ENCODE measurements at regions not wholly inside any gene's neighbourhood (a gene's known extent, or its start where the extent isn't known, plus 50 kb on each side); places are given as distances from the start of the nearest gene placed in this dataset.

DNA sequence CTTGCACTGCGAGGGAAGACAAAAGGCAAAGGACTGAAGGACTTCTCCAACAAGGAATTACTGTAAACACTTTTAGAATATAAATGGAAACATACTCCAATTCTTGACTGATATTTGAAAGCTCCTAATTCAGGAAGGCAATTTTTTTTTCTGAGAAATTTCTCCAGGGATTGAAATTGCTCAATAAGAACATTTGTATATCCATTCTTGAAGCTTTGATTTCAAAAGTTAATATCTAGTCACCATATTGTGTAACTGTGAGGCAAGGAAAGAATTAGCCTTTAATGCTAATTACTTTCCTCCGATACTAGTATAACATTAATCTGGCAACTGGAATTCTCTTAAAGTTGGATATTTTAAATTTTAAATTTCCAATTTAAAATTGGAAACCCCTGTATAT is 188.4 kb upstream of the COL1A2 start:
- DNase-seq (ENCODE audit: low spot score): no peak
- intact Hi-C loops (cut with DNase I): no loop called here

GRCh38 chr7:94212160-94212559 is 182.5 kb upstream of the COL1A2 start:
- DNase-seq (ENCODE audit: low spot score): no peak
- intact Hi-C loops (cut with DNase I): no loop called here

DNA sequence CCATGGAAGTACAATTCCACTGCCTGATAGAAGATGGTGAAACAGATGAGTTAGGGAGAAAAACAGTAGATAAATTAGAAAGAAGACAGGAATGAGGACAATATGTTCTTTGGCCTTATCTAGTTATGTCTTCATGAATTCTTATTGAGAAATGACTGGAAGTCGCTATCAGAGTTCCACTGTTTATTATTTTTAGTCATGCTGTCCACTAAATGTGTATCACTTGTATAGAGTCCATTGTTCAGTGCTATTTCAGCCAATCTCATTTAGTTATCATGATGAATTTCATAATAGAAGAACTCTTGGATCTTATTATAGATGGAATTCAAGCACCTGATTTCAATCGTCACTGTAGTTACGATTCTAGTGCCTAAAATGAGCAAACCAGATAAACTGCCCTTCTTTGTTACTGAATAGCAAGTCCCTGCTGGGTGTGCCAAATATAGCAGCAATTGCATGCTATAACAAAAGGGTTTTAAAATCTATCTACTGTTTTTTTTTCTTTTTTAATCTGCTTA is 177.7 kb upstream of the COL1A2 start:
- DNase-seq (ENCODE audit: low spot score): no peak
- intact Hi-C loops (cut with DNase I): no loop called here

DNA sequence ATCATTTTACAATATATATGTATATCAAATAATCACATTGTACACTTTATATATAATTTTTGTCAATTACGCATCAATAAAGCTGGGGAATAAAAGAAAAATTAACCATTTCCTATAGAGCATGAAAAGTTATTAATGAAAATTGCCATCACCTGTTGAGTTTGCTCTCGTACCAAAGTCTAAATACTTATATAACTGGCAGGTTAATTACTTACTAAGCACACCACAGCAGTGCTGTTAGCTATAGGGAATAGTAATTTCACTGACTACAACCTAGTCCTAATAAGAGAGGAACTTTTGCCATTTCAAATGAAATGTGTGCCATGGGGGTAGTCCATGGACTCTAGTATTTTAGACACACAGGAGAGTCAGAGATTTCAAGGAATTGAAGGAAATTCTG is 176.9 kb upstream of the COL1A2 start:
- intact Hi-C loops (cut with DNase I): no loop called here

GRCh38 chr7:94222516-94222915 is 172.2 kb upstream of the COL1A2 start:
- intact Hi-C loops (cut with DNase I): no loop called here

More for the DNA sequence above, 176.9 kb upstream of the COL1A2 start:
- DNase-seq (ENCODE audit: low spot score): no peak

GRCh38 chr7:94223375-94224084 is 171.2 kb upstream of the COL1A2 start:
- DNase-seq (ENCODE audit: low spot score): no peak
- intact Hi-C loops (cut with DNase I): no loop called here

More at GRCh38 chr7:94222516-94222915, 172.2 kb upstream of the COL1A2 start:
- DNase-seq (ENCODE audit: low spot score): no peak

DNA sequence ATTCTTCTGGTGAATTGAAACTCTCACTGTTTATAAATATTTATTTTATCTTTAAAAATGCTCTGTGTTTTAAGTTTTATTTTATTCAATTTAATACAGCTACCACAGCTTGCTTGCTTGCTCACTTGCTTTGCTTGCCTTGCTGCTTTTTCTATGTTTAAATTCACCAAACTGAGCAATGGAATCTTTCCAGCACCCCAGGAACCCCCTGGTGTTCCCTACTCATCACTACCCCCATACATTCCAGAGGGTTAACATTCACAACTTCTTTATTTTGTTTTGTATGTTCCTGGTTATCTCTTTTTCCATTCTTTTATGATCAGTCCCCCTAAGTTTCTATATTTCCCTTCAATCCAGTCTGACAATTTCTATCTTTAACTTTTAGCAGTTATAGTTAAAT is 166.5 kb upstream of the COL1A2 start:
- intact Hi-C loops (cut with DNase I): no loop called here
- no peak for DNase-seq (ENCODE audit: low spot score)

- DNase-seq (ENCODE audit: low spot score): no peak
- intact Hi-C loops (cut with DNase I): no loop called here
Measured at GRCh38 chr7:94228678-94229077, 166.0 kb upstream of the COL1A2 start.

DNA sequence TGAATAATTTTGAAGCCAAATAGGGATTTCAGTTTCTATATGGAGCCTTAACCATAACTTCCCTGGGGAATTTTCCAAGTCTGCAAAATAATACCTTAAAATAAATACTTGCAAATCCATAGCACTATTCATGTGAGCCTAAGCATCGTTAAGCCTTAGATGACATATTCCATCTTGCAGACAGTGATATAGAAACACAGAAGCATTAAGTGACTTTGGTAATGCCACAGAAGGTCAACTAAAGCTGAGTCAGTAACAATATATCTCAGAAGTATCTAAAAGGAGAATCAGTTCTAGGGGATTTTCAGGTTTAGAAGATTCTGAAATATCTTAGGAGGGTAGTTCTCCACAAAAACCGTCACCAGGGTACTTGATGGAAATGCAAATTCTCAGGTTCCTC is 163.4 kb upstream of the COL1A2 start:
- intact Hi-C loops (cut with DNase I): no loop called here
- no peak for DNase-seq (ENCODE audit: low spot score)

- intact Hi-C loops (cut with DNase I): no loop called here
- DNase-seq (ENCODE audit: low spot score): no peak
Measured at GRCh38 chr7:94236960-94237359, 157.7 kb upstream of the COL1A2 start.

GRCh38 chr7:94237417-94237816 is 157.3 kb upstream of the COL1A2 start:
- intact Hi-C loops (cut with DNase I): no loop called here
- DNase-seq (ENCODE audit: low spot score): no peak

DNA sequence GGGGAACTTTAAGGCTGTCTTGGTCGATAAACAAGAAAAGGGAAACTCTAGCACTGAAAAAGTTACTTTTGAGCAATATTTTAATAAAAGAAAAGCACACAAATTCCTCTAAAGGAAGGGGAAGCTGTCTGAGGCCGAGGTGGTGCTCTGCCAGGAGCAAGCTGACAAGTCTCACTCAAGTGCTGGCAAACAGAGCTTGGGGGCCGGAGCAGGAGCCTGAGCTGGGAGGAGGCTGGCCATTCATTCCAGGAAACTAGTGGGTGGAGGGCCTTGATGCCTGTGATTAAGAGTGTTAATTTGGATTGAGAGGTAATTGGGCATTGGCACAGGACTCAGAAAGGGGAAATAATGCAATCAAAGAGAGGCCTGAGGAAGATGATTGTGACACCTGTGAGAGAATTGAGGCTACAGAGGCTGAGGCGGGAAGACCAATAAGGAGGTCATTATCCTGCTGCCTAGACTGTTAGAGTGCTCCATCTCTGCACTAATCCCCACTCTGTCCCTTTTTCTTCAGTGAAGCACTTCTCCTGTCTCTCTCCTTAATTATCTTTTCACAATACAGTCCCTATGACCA is 154.9 kb upstream of the COL1A2 start:
- intact Hi-C loops (cut with DNase I): no loop called here
- DNase-seq (ENCODE audit: low spot score): peak; percentile 75

DNA sequence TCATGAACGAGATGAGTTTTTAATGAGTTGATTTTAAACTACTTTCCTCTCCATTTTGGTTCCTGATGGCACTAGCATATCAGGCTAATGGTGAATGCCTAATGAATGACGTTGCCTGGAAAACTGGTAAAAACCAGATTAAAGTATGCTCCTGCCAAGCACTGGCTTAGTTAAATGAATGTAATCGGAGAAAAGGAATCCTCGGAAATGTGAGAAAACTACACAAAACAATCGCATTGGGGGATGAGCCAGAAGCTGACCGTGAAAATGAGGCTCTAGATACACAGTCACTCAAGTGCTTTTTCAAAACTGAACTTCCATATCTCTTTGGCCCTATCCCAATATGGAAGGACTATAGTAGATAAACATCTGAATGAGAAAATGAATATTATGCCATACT is 153.8 kb upstream of the COL1A2 start:
- intact Hi-C loops (cut with DNase I): no loop called here
- no peak for DNase-seq (ENCODE audit: low spot score)

DNA sequence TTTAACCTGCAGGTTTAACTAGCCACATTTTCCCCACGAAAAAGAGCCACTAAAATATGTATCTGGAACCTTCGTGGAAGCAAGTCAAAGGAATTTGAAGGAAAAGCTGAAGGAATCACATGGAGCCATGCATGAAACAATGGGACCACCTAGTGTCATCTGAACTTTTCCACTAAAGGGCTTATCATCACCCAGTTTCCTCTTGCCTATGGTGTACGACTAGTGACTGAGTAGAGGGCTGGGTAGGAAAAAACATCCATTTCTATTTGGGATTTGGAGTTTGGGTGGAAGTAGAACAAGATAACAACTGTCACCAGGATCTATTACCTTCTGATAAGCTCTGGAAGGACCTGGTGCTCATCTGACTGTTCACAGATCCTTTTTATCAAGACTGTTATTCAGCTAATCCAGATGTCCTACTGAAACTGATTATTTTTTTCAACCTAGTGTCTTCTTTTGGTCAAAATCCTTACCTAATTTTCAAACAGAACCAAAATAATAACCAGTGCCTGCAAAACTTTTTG is 153.2 kb upstream of the COL1A2 start:
- intact Hi-C loops (cut with DNase I): no loop called here
- DNase-seq (ENCODE audit: low spot score): no peak

- intact Hi-C loops (cut with DNase I): no loop called here
- no peak for DNase-seq (ENCODE audit: low spot score)
Measured at GRCh38 chr7:94243066-94243711, 151.5 kb upstream of the COL1A2 start.

- intact Hi-C loops (cut with DNase I): no loop called here
- DNase-seq (ENCODE audit: low spot score): no peak
Measured at GRCh38 chr7:94244760-94245159, 149.9 kb upstream of the COL1A2 start.

DNA sequence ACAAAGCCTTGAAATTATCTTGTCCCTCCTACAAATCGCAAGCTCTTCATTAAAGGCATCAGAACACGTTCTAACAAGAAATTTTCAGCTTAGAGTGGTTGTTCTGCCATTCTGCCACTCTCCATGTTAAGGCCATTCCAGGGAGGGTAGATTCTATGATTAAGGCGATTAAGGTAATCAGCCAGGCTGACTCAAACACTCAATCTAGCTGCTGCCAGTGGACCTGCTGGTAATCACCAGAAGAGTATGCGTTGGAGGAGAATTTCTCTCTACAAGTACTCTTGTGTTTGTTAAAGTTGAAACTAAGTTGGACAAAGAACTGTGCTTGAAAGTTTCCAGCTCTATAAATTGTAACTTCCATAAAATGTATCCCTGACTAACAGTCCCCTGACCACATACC is 149.2 kb upstream of the COL1A2 start:
- no peak for DNase-seq (ENCODE audit: low spot score)
- intact Hi-C loops (cut with DNase I): no loop called here

DNA sequence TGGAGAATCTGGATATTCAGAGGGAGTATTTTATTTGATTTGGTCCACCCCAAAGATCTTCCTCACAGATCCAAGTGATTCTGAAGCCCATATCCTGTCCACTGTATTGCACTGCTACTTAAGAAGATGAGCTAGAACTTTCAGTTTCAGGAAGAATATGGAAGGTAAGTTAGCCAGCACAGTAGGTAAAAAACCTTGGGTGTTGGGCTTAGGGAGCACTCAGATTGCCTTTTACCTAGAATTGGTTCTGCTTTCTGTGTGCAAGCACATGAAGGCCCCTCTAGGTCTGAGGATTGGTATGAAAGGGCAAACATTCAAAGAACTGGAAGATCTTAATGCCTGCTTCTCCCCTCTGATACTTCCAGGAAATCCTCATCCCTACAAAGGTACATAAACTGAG is 146.7 kb upstream of the COL1A2 start:
- intact Hi-C loops (cut with DNase I): no loop called here

GRCh38 chr7:94249631-94250030 is 145.1 kb upstream of the COL1A2 start:
- intact Hi-C loops (cut with DNase I): no loop called here
- no peak for DNase-seq (ENCODE audit: low spot score)

More for the DNA sequence above, 146.7 kb upstream of the COL1A2 start:
- DNase-seq (ENCODE audit: low spot score): no peak

GRCh38 chr7:94250124-94250523 is 144.6 kb upstream of the COL1A2 start:
- intact Hi-C loops (cut with DNase I): no loop called here
- DNase-seq (ENCODE audit: low spot score): no peak

DNA sequence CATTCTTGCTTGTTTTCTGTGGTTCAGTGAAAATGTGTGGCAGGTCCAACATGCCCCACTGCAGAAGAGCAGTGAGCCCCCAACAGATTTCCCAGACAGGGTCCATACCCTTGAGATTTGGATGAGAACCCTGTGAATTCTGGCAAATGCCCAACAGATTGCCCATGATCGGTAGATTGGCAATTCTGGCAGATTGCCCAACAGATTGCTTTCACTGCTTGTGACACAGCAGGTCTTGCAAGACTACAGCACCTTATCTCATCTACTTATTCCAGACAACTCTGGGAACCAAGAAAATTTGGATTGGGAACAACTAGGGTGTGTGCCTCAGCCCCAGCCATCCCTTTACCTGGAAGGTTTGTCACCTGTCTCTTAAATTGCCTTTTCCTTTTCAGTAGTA is 143.7 kb upstream of the COL1A2 start:
- DNase-seq (ENCODE audit: low spot score): no peak
- intact Hi-C loops (cut with DNase I): no loop called here
